ENCODE measurements at regions not wholly inside any gene's neighbourhood (a gene's known extent, or its start where the extent isn't known, plus 50 kb on each side); places are given as distances from the start of the nearest gene placed in this dataset.
"Not testable (repeated sequence)": the region's sequence is repeated elsewhere in the genome, so short reads cannot be mapped to it uniquely, and the experiment has no call there.

DNA sequence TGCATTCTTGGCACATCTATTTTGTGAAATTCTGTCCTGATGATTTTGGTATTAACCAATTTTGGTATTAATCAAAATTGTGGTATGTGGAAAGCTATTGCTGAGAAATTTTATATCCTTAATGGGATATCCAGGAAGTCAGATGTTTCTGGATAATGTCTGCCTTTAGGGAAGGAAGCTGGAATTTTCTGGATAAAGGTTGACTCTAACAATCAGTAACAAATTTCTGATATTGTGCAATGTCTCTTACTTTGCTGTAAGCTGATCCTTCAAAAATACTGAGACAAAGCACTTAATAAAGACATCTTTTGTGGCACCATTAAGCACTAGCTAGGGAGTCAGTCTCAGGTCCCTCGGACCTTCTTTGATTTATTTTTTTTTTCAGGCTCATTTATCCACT lies 100.8 kb upstream of the UGP2 start:
- DNase-seq = no peak

DNA sequence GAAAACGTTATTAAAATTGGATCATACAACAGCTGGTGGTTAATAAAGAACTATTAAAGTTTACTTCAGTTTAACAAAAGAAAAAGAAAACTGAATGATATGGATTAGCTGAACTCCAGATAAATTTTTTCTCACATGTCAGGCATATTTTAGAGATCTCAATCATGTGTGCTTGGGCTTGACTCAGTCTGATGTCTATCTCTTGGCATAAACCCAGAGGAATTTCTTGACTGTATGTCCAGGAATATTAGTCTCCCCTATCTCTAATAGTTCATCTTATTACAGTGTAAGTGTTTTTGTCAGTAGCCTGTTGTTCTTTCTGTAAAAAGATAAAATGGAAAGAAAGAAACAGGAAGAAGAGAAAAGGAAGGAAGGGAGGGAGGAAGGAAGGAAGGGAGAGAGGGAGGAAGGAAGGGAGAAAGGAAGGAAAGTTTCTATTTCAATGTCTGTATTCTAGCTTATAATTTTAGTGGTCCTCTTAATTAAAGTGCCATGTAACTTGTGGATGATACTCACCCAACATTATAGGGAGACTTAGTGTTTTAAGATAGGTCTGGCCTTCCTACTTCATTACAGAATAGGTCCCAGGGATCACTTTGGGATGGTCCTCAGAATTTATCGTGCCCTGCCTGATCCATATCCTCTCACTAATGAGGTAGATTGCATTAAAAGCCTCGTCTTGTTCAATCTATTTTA lies 99.7 kb upstream of the UGP2 start:
- no peak for DNase-seq

DNA sequence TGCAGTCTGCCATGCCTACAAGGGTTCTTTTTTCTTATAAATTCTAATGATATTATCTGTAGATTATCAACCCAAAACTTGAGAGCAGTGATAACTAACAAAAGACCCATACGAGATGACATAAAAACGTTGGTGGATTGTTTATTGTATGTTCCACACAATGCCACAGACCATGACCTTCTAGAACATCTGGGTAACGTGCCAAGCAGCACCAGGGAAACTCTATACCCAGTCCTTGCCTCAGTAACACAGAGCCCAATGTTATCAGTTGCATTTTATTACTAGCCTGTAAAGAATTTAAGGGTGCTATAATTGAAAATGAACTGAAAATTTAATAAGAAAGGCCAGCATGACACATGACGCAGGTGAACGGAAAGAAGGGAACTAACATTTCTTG lies 99.1 kb upstream of the UGP2 start:
- DNase-seq = no peak

- DNase-seq = no peak
These were observed 98.3 kb upstream of the UGP2 start for GRCh38 chr2:63743170-63743981.

GRCh38 chr2:63743982-63744966 lies 97.4 kb upstream of the UGP2 start:
- DNase-seq = no peak

- DNase-seq = not testable (repeated sequence)
These were observed 95.1 kb upstream of the UGP2 start for GRCh38 chr2:63746548-63746947.

GRCh38 chr2:63751901-63752300 lies 89.8 kb upstream of the UGP2 start:
- no peak for DNase-seq

DNA sequence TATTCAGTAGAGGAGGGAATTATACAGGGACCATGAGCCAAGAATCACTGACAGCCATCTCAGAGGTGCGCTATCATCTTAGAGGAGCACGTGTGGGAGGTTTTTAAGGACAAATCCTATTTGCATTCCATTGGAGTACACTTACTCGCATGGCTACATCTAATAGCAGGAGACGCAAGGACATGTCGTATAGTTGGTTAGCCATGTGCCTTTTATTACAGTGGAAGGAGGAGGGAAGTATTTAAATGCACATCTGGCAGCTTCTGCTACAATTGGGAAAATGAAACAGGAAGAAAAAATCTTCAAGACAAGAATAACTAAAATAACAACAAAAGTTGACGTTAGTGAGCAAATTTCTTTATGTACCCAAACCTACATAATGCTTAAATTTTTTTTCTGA lies 86.5 kb upstream of the UGP2 start:
- no peak for DNase-seq

GRCh38 chr2:63755965-63756364 lies 85.7 kb upstream of the UGP2 start:
- no peak for DNase-seq

DNA sequence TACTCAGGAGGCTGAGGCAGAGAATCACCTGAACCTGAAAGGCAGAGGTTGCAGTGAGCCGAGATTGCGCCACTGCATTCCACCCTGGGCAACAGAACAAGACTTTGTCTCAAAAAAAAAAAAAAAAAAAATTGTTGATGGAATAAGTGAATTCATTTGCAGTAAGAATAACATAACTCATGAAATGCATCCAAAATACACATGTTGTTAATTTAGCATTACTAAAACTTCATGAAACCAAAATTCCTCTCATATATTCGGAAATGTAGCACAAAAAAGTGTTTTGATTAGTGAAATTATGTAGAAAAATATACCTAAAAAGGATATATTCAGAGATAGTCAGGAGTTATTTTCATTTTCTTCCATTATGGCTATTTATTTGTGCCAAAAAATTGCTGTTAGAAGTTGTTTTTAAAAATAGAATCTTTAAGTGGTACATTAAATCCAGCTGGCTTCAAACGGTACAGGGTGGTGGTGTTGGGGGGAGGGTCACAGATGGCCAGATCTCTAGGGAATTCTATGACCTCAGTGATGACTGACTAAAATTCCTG lies 78.2 kb upstream of the UGP2 start:
- no peak for DNase-seq

GRCh38 chr2:63764630-63765029 lies 77.1 kb upstream of the UGP2 start:
- DNase-seq = no peak

DNA sequence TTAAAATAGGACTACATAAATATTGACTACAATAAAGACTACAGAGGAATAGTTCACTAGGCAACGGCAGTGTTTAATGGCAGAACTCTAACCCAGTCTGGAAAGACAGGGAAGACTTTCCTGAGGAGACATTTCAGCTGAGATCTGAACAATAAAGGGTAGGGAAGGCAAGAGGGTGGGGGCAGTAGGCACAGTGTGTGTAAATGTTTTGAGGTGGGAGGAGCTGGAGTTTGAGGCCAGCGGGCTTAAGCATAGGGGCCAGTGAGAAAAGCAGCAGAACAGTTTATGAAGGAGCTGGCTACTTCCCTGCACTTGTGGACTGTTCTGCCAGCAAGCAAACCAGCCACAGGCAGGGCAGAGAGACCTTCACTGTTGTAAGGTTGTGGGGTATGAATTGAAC lies 76.6 kb upstream of the UGP2 start:
- DNase-seq = no peak

- DNase-seq = no peak
These were observed 74.4 kb upstream of the UGP2 start for GRCh38 chr2:63767307-63767706.

- no peak for DNase-seq
These were observed 73.6 kb upstream of the UGP2 start for GRCh38 chr2:63768051-63768450.

GRCh38 chr2:63769915-63770314 lies 71.8 kb upstream of the UGP2 start:
- DNase-seq = no peak

DNA sequence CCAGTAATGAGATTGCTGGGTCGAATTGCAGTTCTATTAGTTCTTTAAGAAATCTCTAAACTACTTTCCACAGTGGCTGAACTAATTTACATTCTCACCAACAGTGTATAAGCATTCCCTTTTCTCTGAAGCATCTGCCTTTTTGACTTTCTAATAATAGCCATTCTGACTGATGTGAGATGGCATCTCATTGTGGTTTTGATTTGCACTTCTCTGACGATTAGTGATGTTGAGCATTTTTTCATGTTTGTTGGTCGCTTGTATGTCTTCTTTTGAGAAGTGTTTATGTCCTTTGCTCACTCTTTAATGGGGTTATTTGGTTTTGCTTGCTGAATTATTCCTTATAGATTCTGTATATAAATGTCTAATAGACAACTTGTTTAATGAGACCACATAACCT lies 69.6 kb upstream of the UGP2 start:
- DNase-seq = no peak

- no peak for DNase-seq
These were observed 66.5 kb upstream of the UGP2 start for GRCh38 chr2:63775191-63775590.

GRCh38 chr2:63776382-63776781 lies 65.3 kb upstream of the UGP2 start:
- no peak for DNase-seq

GRCh38 chr2:63777816-63778215 lies 63.9 kb upstream of the UGP2 start:
- no peak for DNase-seq

GRCh38 chr2:63778391-63778790 lies 63.3 kb upstream of the UGP2 start:
- no peak for DNase-seq

DNA sequence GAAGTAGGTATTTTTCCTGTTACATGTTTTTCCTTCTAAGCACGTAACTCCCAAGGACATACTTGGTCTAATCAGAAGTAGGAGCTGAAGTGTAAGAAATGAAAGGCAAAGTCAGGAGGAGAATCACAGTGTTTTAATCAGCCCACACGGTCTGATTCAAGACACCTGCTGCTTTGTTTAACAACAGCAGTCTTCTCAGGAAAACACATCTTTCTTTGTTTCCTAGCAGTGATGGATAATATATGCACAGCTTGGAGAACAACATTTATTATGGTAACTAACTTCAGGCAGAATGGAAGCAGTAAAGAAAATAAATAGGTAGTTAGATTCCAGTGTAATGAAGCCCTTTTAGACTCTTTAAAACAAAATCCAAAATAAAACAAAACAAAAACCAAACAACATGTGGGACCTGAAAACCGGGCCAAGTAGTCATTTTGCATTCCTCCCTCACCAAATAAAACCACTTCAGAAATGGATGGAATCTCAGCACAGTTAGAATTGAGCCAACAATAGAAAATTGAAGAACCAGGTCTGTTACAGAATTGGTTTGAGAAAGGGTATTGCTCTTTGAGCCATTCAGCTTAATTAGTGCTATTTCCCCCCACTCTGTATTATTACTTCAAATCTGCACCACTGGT lies 61.1 kb upstream of the UGP2 start:
- DNase-seq = no peak

GRCh38 chr2:63784461-63784860 lies 57.2 kb upstream of the UGP2 start:
- no peak for DNase-seq

DNA sequence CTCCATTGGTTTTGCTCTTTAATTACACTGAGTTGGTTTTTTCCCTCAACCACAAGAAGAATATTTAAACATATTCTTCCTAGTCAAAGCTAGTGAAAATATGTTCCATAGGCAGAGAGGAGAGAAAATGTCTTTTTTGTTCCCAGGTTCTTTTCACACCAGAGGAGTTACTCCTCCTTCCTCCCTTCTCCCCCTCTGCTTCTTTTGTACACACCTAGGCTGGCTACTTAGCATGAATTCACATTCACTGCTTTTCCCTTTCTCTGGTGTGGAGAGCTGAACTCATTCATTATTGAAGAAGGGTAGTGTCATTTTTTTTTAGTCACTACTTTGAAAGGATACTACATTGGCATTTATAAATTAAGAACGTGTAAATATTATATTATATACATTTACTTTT lies 56.6 kb upstream of the UGP2 start:
- no peak for DNase-seq

Measured in NCI-H510A (cell line).